AG04450 (cell line): ENCODE measurements at regions not wholly inside any gene's neighbourhood (a gene's known extent, or its start where the extent isn't known, plus 50 kb on each side); places are given as distances from the start of the nearest gene placed in this dataset.

Experiments used
- CTCF ChIA-PET: fragments of 300-600, 350-600 bp; formaldehyde crosslinking; extraction: SDS; loops from one replicate; lab custom pipeline; 2022; ENCODE audit warnings: antibody characterized with exemption, inconsistent platforms; lab: Charles Lee
- POLR2A ChIA-PET: fragments of 350-600 bp; formaldehyde crosslinking; extraction: SDS; loops from one replicate; lab custom pipeline; 2021; ENCODE audit warnings: antibody characterized with exemption, inconsistent platforms; lab: Yijun Ruan, JAX
- DNase-seq: peaks from one replicate; pipeline ENCODE4 v3.0.0-alpha.2; 2011; ENCODE audit warnings: low read depth, low spot score
- H3K27ac ChIP-seq: one replicate; pipeline ENCODE4 v1.5.1; 2012; ENCODE audit warnings: low read depth, low read length, control low read depth
- H3K27me3 ChIP-seq: one replicate; pipeline ENCODE4 v1.6.0; 2012; ENCODE audit warnings: low read length; ENCODE audit not compliant: control insufficient read depth, insufficient read depth
- H3K4me3 ChIP-seq: 2 replicates; pipeline ENCODE4 v1.5.1; 2011; ENCODE audit warnings: mild to moderate bottlenecking, low read depth, low read length, control low read depth
- H3K9me3 ChIP-seq: 2 replicates; pipeline ENCODE4 v1.5.1; 2012; ENCODE audit warnings: low read length; ENCODE audit not compliant: control insufficient read depth, insufficient read depth
- TF ChIP-seq, protein P1 (sequence below): IDR thresholded peaks from 2 replicates; pipeline ENCODE4 v1.5.1; 2011; ENCODE audit warnings: low read depth, low read length, control low read depth, inconsistent platforms

DNA sequence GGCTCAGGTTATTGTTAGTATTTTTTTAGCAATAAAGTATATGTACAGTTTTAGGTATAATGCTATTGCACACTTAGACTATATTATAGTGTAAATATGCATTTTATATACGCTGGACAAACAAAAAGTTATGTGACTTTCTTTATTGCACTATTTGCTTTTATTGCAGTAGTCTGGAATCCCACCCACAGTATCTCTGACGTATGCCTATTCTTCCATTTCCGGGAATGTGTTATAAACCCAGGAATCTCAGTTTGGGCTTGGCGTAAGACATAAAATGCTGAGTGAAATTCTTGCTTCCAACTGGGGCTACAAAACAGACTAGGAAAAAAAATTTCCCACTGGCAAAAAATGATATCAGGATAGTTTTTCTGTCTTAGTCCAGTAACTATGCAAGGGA, 119.1 kb downstream of the HTR1A start:
- POLR2A ChIA-PET = no interaction called here
- TF ChIP-seq, protein P1, sequence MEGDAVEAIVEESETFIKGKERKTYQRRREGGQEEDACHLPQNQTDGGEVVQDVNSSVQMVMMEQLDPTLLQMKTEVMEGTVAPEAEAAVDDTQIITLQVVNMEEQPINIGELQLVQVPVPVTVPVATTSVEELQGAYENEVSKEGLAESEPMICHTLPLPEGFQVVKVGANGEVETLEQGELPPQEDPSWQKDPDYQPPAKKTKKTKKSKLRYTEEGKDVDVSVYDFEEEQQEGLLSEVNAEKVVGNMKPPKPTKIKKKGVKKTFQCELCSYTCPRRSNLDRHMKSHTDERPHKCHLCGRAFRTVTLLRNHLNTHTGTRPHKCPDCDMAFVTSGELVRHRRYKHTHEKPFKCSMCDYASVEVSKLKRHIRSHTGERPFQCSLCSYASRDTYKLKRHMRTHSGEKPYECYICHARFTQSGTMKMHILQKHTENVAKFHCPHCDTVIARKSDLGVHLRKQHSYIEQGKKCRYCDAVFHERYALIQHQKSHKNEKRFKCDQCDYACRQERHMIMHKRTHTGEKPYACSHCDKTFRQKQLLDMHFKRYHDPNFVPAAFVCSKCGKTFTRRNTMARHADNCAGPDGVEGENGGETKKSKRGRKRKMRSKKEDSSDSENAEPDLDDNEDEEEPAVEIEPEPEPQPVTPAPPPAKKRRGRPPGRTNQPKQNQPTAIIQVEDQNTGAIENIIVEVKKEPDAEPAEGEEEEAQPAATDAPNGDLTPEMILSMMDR = no peak
- no peak for DNase-seq

DNA sequence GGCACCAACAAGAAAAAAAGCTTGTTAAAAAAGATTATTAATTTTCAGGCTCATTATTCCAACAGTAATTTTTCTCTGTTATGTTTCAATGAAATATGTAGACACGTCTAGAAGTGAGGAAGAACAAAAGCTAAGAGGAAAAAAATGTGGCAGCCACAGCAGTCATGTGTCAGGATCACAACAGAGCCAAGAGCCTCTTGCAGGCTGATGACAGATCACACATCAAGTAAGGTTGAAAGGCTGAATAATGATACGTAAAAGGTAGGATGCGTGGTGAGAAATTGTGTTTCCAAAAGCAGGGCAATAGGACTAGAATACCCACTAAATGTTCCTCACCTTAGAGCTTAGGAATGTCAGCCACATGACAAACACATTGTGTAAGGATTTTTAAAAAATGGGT, 124.8 kb downstream of the HTR1A start:
- DNase-seq = no peak
- ChIA-PET CTCF (interaction anchor here (0.6 to 0.7 kb wide), 2 partner anchors 47 to 181 kb away, joined by 4 read pairs; no protein-coding TSS in a partner anchor), POLR2A (no interaction called here)
- Histone ChIP-seq H3K27me3 (no peaks in the 10 kb centered on the region), H3K4me3 (no peak overlapping the region), H3K27ac (no peak overlapping the region), H3K9me3 (peaks cover 3% of the 10 kb centered on the region; the same call in 1 of the 2 replicates)
- TF ChIP-seq, protein P1 = no peak

More for the DNA sequence above, 119.1 kb downstream of the HTR1A start:
- Histone ChIP-seq H3K9me3 (peaks cover 7% of the 10 kb centered on the region), H3K27ac (no peak overlapping the region), H3K4me3 (no peak overlapping the region), H3K27me3 (no peaks in the 10 kb centered on the region)
- CTCF ChIA-PET = no interaction called here

DNA sequence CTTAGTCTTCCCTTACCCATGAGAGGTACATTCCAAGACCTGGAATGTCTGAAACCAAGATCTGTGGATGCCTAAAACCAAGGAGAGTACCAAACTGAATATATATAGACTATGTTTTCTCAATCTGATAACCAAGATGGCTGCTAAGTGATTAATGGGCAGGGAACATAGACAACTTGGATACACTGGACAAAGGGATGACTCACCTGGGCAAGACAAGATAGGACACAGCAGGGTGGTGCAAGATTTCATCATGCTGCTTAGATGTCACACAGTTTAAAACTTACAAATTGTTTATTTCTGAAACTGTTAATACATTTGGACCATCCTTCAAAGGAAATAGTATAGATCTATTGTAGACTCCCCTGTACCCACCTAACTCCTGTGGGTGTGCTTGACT, 130.9 kb downstream of the HTR1A start:
- no peak overlapping the region for H3K4me3 ChIP-seq
- H3K27me3 ChIP-seq = no peaks in the 10 kb centered on the region
- no peak overlapping the region for H3K27ac ChIP-seq
- H3K9me3 ChIP-seq = no peaks in the 10 kb centered on the region
- POLR2A ChIA-PET = no interaction called here
- CTCF ChIA-PET = no interaction called here
- no peak for DNase-seq
- TF ChIP-seq, protein P1 = no peak

DNA sequence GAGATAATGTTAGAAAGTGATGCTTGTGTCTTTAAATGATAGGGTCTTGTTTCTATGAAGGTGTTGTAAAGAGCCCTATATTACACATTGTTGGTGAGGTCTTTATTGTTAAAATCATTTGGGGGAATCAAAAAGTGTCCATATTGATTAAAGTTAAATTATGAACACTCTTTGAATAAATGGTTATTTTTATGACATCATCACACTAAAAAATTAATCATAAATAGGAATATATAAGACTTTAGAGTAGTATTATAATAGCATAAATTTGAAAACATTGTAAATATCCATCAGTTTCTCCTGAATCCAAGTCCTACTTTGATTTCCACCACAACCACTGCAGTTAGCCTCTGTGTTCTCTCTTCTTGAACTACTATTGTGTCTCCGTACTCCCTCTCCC, 136.3 kb downstream of the HTR1A start:
- DNase-seq = no peak
- Histone ChIP-seq H3K27ac (no peak overlapping the region), H3K9me3 (no peaks in the 10 kb centered on the region), H3K27me3 (no peaks in the 10 kb centered on the region), H3K4me3 (no peak overlapping the region)
- ChIA-PET POLR2A (no interaction called here), CTCF (no interaction called here)
- TF ChIP-seq, protein P1 = no peak

DNA sequence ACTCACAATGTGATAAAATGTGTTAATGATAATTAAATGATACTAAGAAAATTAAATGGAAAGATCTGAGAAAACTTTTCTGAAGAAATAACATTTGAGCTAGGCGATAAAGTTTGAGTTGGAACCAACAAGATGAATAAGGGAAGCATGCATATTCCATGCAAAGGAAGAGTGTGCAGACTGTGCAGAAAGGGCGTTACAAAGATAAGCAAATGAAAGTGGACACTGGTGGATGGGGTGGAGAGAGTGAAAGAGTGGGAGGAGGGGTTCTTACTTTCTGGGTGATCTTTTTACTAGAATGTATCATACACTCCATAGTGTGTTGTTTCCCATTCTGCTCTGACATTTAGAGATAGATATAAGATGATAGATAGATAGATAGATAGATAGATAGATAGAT, 138.7 kb downstream of the HTR1A start:
- no peak for DNase-seq
- Histone ChIP-seq H3K27ac (no peak overlapping the region), H3K27me3 (no peaks in the 10 kb centered on the region), H3K9me3 (no peaks in the 10 kb centered on the region), H3K4me3 (no peak overlapping the region)
- ChIA-PET POLR2A (no interaction called here), CTCF (no interaction called here)
- TF ChIP-seq, protein P1 = no peak
